RWPE1 (cell line): ENCODE measurements at regions not wholly inside any gene's neighbourhood (a gene's known extent, or its start where the extent isn't known, plus 50 kb on each side); places are given as distances from the start of the nearest gene placed in this dataset.

Experiments
- CTCF ChIA-PET: fragments of 350-600 bp; sonication (Branson Sonifier 250); formaldehyde crosslinking; extraction: SDS; loops from one replicate; lab custom pipeline; 2021; lab: Yijun Ruan, JAX
- POLR2A ChIA-PET: fragments of 400-600 bp; formaldehyde crosslinking; extraction: SDS; loops from one replicate; lab custom pipeline; 2020; ENCODE audit warnings: antibody characterized with exemption; ENCODE audit not compliant: low non-redundant PET; lab: Yijun Ruan, JAX
- DNase-seq: peaks from one replicate; pipeline ENCODE4 v3.0.0; 2012; ENCODE audit warnings: low spot score
- H3K27ac ChIP-seq: fragments of 450-650 bp; 2 replicates; pipeline ENCODE4 v1.5.1; 2017
- TF ChIP-seq, protein P1 (sequence below): fragments of 450-650 bp; conservative IDR thresholded peaks from 2 replicates; pipeline ENCODE4 v1.5.1; 2017; ENCODE audit warnings: low read depth, mild to moderate bottlenecking

DNA sequence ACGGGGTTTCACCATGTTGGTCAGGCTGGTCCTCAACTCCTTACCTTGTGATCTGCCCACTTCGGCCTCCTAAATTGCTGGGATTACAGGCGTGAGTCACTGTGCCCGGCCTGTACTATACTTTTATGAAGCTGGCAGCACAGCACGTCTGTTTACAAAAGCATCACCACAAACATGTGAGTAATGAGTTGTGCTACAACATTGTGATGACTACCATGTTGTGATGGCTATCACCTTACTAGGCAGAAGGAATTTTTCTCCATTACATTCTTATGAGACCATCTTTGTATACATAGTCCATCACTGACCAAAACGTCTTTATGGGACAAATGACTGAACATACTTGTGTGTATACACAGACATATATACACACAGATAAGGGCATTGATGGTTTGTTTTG lies 1019.0 kb downstream of the CDH18 start:
- ChIA-PET POLR2A (no interaction called here), CTCF (no interaction called here)
- TF ChIP-seq, protein P1, sequence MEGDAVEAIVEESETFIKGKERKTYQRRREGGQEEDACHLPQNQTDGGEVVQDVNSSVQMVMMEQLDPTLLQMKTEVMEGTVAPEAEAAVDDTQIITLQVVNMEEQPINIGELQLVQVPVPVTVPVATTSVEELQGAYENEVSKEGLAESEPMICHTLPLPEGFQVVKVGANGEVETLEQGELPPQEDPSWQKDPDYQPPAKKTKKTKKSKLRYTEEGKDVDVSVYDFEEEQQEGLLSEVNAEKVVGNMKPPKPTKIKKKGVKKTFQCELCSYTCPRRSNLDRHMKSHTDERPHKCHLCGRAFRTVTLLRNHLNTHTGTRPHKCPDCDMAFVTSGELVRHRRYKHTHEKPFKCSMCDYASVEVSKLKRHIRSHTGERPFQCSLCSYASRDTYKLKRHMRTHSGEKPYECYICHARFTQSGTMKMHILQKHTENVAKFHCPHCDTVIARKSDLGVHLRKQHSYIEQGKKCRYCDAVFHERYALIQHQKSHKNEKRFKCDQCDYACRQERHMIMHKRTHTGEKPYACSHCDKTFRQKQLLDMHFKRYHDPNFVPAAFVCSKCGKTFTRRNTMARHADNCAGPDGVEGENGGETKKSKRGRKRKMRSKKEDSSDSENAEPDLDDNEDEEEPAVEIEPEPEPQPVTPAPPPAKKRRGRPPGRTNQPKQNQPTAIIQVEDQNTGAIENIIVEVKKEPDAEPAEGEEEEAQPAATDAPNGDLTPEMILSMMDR: no peak
- DNase-seq: peak; percentile 5
- no peak overlapping the region for H3K27ac ChIP-seq

DNA sequence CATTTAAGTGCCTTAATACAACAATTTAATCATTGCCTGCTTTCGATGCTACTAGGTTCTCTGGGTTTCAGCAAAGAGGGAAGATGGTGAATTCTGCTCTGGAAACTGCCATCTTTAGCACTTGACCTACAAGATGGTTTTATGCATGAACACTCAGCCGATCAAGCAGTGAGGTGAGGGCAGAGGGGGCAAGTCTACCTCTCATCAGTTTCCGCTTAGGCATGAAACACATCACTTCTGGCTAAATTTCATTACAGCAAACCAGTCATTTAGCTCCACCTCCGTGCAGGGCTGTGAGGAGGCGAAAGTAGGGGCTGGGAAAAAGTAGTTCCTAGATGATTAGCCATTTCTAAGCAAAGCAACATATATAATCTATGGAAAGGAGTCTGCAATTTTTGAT lies 1018.0 kb downstream of the CDH18 start:
- TF ChIP-seq, protein P1: no peak
- ChIA-PET POLR2A (no interaction called here), CTCF (interaction anchor here (0.7 kb wide), 1 partner anchor 75 kb away, joined by 3 read pairs; no protein-coding TSS in a partner anchor)
- DNase-seq: no peak
- no peak overlapping the region for H3K27ac ChIP-seq

DNA sequence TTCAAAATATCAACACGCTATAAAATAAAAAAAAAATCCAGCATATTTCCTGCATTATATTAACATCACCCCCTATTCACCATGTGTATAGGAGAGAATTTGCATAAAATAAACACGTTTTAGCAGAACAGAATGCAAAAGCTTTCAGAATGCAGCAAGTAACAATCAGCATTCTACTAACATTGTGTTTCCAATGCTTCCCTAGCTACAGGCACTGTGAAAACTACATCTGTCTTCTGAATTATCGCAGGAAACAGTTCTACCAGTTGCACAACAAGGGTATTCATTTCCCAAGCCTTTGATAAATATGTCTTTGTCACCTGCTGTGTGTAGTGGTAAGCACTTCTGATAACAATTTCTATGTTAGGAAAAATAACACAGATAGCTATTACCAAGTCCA lies 1015.8 kb downstream of the CDH18 start:
- DNase-seq: no peak
- POLR2A ChIA-PET: no interaction called here
- CTCF ChIA-PET: no interaction called here
- TF ChIP-seq, protein P1: no peak
- no peak overlapping the region for H3K27ac ChIP-seq

DNA sequence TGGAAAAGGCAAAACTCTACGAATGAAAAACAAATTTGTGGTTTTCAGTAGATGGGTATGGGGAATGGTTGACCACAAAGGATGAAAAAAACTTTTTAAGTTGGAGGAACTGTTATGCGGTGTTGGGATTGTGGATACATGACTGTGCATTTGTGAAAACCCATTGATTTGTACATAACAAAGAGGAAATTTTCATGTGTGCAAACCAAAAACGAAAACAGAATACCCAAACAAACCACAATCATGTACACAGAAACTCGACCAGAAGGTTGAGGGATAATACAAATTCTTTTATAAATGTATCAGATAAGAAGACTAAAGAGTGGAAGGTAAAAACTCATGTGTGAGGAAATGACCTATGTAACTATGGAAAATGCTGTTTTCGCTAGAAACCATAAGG lies 1012.4 kb downstream of the CDH18 start:
- ChIA-PET POLR2A (no interaction called here), CTCF (no interaction called here)
- no peak for DNase-seq
- no peak overlapping the region for H3K27ac ChIP-seq
- TF ChIP-seq, protein P1: no peak

GRCh38 chr5:18977880-18978279 lies 1010.1 kb downstream of the CDH18 start:
- TF ChIP-seq, protein P1: no peak
- no peak for DNase-seq
- CTCF ChIA-PET: no interaction called here
- H3K27ac ChIP-seq: no peak overlapping the region
- POLR2A ChIA-PET: no interaction called here

- TF ChIP-seq, protein P1: no peak
- ChIA-PET POLR2A (no interaction called here), CTCF (no interaction called here)
- H3K27ac ChIP-seq: no peak overlapping the region
- peak; percentile 3 for DNase-seq
Observed at GRCh38 chr5:18984559-18985080, 1003.4 kb downstream of the CDH18 start.
